Stomach (tissue), 8 donors: ENCODE measurements at regions not wholly inside any gene's neighbourhood (a gene's known extent, or its start where the extent isn't known, plus 50 kb on each side); places are given as distances from the start of the nearest gene placed in this dataset.

Experiments
- DNase-seq, 2 donors: peaks; one replicate each; pipeline versions ENCODE4 v3.0.0 to v3.0.0-alpha.2; 2013 to 2019
- H3K27ac ChIP-seq, 5 donors: fragments of 200-600 bp in 4 of 5; sonication (generic) in 4 of 5; one replicate each; pipeline ENCODE4 v1.5.1; 2013 to 2019; ENCODE audit warnings: mild to moderate bottlenecking in 1 of 5, moderate library complexity in 1 of 5
- H3K27me3 ChIP-seq, 3 donors: fragments of 200-600 bp; sonication (generic); one replicate each; pipeline ENCODE4 v1.5.1; 2017 to 2019; ENCODE audit warnings: mixed run types in 1 of 3
- H3K36me3 ChIP-seq, 4 donors: fragments of 200-600 bp; sonication (generic); 1 replicate in 3 of 4; 2 replicates in 1 of 4; pipeline ENCODE4 v1.5.1; 2016 to 2019
- H3K4me1 ChIP-seq, 4 donors: fragments of 200-600 bp; sonication (generic); one replicate each; pipeline ENCODE4 v1.5.1; 2016 to 2019
- H3K4me3 ChIP-seq, 4 donors: fragments of 200-600 bp; sonication (generic) in 3 of 4; one replicate each; pipeline ENCODE4 v1.5.1; 2016 to 2019; ENCODE audit warnings: mild to moderate bottlenecking in 1 of 4
- H3K9me3 ChIP-seq, 4 donors: fragments of 200-600 bp; sonication (generic); one replicate each; pipeline ENCODE4 v1.5.1; 2016 to 2019
- CTCF ChIP-seq, 7 experiments: fragments of 450-650 bp in 4 of 7; fragments of 200-600 bp in 3 of 7; sonication (generic) in 3 of 7; IDR thresholded peaks; one replicate each; pipeline ENCODE4 v1.5.1; 2016 to 2019; ENCODE audit warnings: antibody characterized with exemption in 7 of 7, control low read depth in 2 of 7, mild to moderate bottlenecking in 1 of 7
- EP300 ChIP-seq: sonication (generic); formaldehyde crosslinking; IDR thresholded peaks from one replicate; pipeline ENCODE4 v1.6.1; 2017; ENCODE audit warnings: antibody characterized with exemption
- POLR2A ChIP-seq, 4 donors: fragments of 450-650 bp; IDR thresholded peaks; one replicate each; pipeline ENCODE4 v1.6.1; 2016; ENCODE audit warnings: antibody characterized with exemption in 4 of 4, control low read depth in 2 of 4, mild to moderate bottlenecking in 1 of 4, moderate library complexity in 1 of 4
- POLR2AphosphoS5 ChIP-seq, 3 donors: sonication (generic); formaldehyde crosslinking; IDR thresholded peaks; one replicate each; pipeline ENCODE4 v1.6.1; 2016; ENCODE audit warnings: antibody characterized with exemption in 3 of 3
- WGBS, 5 donors: extraction: QIAGEN DNeasy Blood & Tissue Kit in 3 of 5; methylation state at CpG; one replicate each; pipeline versions ENCODE4 v1.1.5 to v1.1.7; 2013 to 2018; 5-methylcytosine and 5-hydroxymethylcytosine counted together
- intact Hi-C: fragments of 100-400 bp; cut with DNase I; formaldehyde crosslinking; loops from one replicate; pipeline ENCODE4 v1.15.1; 2023; ENCODE audit warnings: low total_unique reads
- donor health status: healthy with polysubstance abuse.
- donor health status: Bipolar disorder and iron deficiency.
- donor health status: healthy.

- WGBS, 5 donors: 100% methylated on average over 1 of the region's 1 CpG
- Histone ChIP-seq H3K27ac (no peak overlapping the region), H3K27me3 (no peaks in the 10 kb centered on the region), H3K4me3 (no peak overlapping the region), H3K36me3 (no peaks in the 10 kb centered on the region), H3K4me1 (no peaks in the 10 kb centered on the region), H3K9me3 (no peaks in the 10 kb centered on the region)
- TF ChIP-seq POLR2A (IDR thresholded peaks at IDR 0.05) (no peak), EP300 (no peak), CTCF (IDR thresholded peaks at IDR 0.05) (no peak), POLR2AphosphoS5 (IDR thresholded peaks at IDR 0.05) (no peak)
- intact Hi-C loops: no loop called here
- DNase-seq: no peak
Measured at GRCh38 chrX:6812087-6812486, 277.2 kb upstream of the VCX3A start.

GRCh38 chrX:6810776-6811175 is 275.9 kb upstream of the VCX3A start:
- TF ChIP-seq EP300 (no peak), CTCF (IDR thresholded peaks at IDR 0.05) (no peak), POLR2AphosphoS5 (IDR thresholded peaks at IDR 0.05) (no peak), POLR2A (IDR thresholded peaks at IDR 0.05) (no peak)
- WGBS, 5 donors: 77 to 83% (median 78%) methylated on average over 2 of the region's 2 CpGs
- DNase-seq: no peak
- intact Hi-C loops: no loop called here
- no peaks in the 10 kb centered on the region for H3K36me3 ChIP-seq
- no peaks in the 10 kb centered on the region for H3K27me3 ChIP-seq
- H3K4me1 ChIP-seq: no peaks in the 10 kb centered on the region
- no peaks in the 10 kb centered on the region for H3K9me3 ChIP-seq
- H3K27ac ChIP-seq: no peak overlapping the region
- no peak overlapping the region for H3K4me3 ChIP-seq

- no peaks in the 10 kb centered on the region for H3K36me3 ChIP-seq
- 78 to 94% (median 89%) methylated on average over 6 of the region's 6 CpGs for WGBS, 5 donors
- H3K27ac ChIP-seq: no peak overlapping the region
- no peak for TF ChIP-seq EP300
- no peak for TF ChIP-seq CTCF (IDR thresholded peaks at IDR 0.05)
- TF ChIP-seq POLR2AphosphoS5 (IDR thresholded peaks at IDR 0.05): no peak
- intact Hi-C loops: no loop called here
- no peak overlapping the region for H3K4me3 ChIP-seq
- H3K9me3 ChIP-seq: no peaks in the 10 kb centered on the region
- no peak for DNase-seq
- no peaks in the 10 kb centered on the region for H3K27me3 ChIP-seq
- no peaks in the 10 kb centered on the region for H3K4me1 ChIP-seq
Measured at GRCh38 chrX:6803607-6804006, 268.7 kb upstream of the VCX3A start.

- no peaks in the 10 kb centered on the region for H3K4me1 ChIP-seq
- H3K27me3 ChIP-seq: no peaks in the 10 kb centered on the region
- no peak for DNase-seq
- TF ChIP-seq POLR2AphosphoS5 (IDR thresholded peaks at IDR 0.05) (no peak), CTCF (IDR thresholded peaks at IDR 0.05) (no peak), EP300 (no peak), POLR2A (IDR thresholded peaks at IDR 0.05) (no peak)
- H3K9me3 ChIP-seq: no peaks in the 10 kb centered on the region
- H3K36me3 ChIP-seq: no peaks in the 10 kb centered on the region
- intact Hi-C loops: no loop called here
- no peak overlapping the region for H3K27ac ChIP-seq
- H3K4me3 ChIP-seq: no peak overlapping the region
- WGBS, 5 donors: 88 to 98% (median 96%) methylated on average over 5 of the region's 5 CpGs
Measured at GRCh38 chrX:6793000-6793399, 258.1 kb upstream of the VCX3A start.
